ENCODE measurements at regions not wholly inside any gene's neighbourhood (a gene's known extent, or its start where the extent isn't known, plus 50 kb on each side); places are given as distances from the start of the nearest gene placed in this dataset.

GRCh38 chr10:130479926-130480325 lies 343.7 kb downstream of the GLRX3 start:
- Histone ChIP-seq H3K27ac (no peak overlapping the region), H3K4me1 (no peaks in the 10 kb centered on the region), H3K27me3 (no peaks in the 10 kb centered on the region), H3K4me3 (no peak overlapping the region), H3K9me3 (no peaks in the 10 kb centered on the region), H3K36me3 (no peaks in the 10 kb centered on the region)
- 76 to 86% methylated on average over 5 to 8 of the region's 8 CpGs for WGBS, 2 donors (ENCODE audit: low coverage in 1 of 2)
- intact Hi-C loops (cut with DNase I; ENCODE audit: low total_unique reads) = no loop called here
- TF ChIP-seq CTCF (IDR thresholded peaks at IDR 0.05) (no peak), POLR2A (IDR thresholded peaks at IDR 0.05) (no peak), EP300 (IDR thresholded peaks at IDR 0.05; ENCODE audit: low read depth) (no peak), POLR2AphosphoS5 (IDR thresholded peaks at IDR 0.05) (no peak)
- in situ Hi-C loops (cut with MboI; ENCODE audit: low pct_ligation_motif_present in 1 of 4, low pct_unique_long_range_greater_than_20kb in 1 of 4, low sequenced_read_pairs in 3 of 4) = no loop called here
- no peak for DNase-seq

- Histone ChIP-seq H3K36me3 (no peaks in the 10 kb centered on the region), H3K27ac (no peak overlapping the region), H3K9me3 (no peaks in the 10 kb centered on the region), H3K27me3 (no peaks in the 10 kb centered on the region), H3K4me1 (no peaks in the 10 kb centered on the region), H3K4me3 (no peak overlapping the region)
- in situ Hi-C loops (cut with MboI; ENCODE audit: low pct_ligation_motif_present in 1 of 4, low pct_unique_long_range_greater_than_20kb in 1 of 4, low sequenced_read_pairs in 3 of 4) = no loop called here
- no peak for DNase-seq
- WGBS, 2 donors (ENCODE audit: low coverage in 1 of 2) = 93% methylated on average over 16 of the region's 16 CpGs; no CpG with 5 or more reads in 1 of the 2 donors
- TF ChIP-seq CTCF (IDR thresholded peaks at IDR 0.05) (no peak), EP300 (IDR thresholded peaks at IDR 0.05; ENCODE audit: low read depth) (no peak), POLR2AphosphoS5 (IDR thresholded peaks at IDR 0.05) (no peak), POLR2A (IDR thresholded peaks at IDR 0.05) (no peak)
- intact Hi-C loops (cut with DNase I; ENCODE audit: low total_unique reads) = no loop called here
Observed at GRCh38 chr10:130480491-130480890, 344.3 kb downstream of the GLRX3 start.

GRCh38 chr10:130481076-130481930 lies 345.1 kb downstream of the GLRX3 start:
- no peaks in the 10 kb centered on the region for H3K4me1 ChIP-seq
- TF ChIP-seq POLR2A (IDR thresholded peaks at IDR 0.05) (no peak), POLR2AphosphoS5 (IDR thresholded peaks at IDR 0.05) (no peak), EP300 (IDR thresholded peaks at IDR 0.05; ENCODE audit: low read depth) (no peak), CTCF (IDR thresholded peaks at IDR 0.05) (no peak)
- in situ Hi-C loops (cut with MboI; ENCODE audit: low pct_ligation_motif_present in 1 of 4, low pct_unique_long_range_greater_than_20kb in 1 of 4, low sequenced_read_pairs in 3 of 4) = no loop called here
- no peak overlapping the region for H3K4me3 ChIP-seq
- H3K36me3 ChIP-seq = no peaks in the 10 kb centered on the region
- WGBS, 2 donors (ENCODE audit: low coverage in 1 of 2) = 69 to 90% methylated on average over 2 to 18 of the region's 18 CpGs
- no peak overlapping the region for H3K27ac ChIP-seq
- no peaks in the 10 kb centered on the region for H3K9me3 ChIP-seq
- H3K27me3 ChIP-seq = no peaks in the 10 kb centered on the region
- intact Hi-C loops (cut with DNase I; ENCODE audit: low total_unique reads) = no loop called here
- no peak for DNase-seq

GRCh38 chr10:130481936-130482335 lies 345.7 kb downstream of the GLRX3 start:
- Histone ChIP-seq H3K4me1 (no peaks in the 10 kb centered on the region), H3K36me3 (no peaks in the 10 kb centered on the region), H3K27ac (no peak overlapping the region), H3K9me3 (no peaks in the 10 kb centered on the region), H3K27me3 (no peaks in the 10 kb centered on the region), H3K4me3 (no peak overlapping the region)
- no peak for TF ChIP-seq CTCF (IDR thresholded peaks at IDR 0.05)
- no peak for TF ChIP-seq EP300 (IDR thresholded peaks at IDR 0.05; ENCODE audit: low read depth)
- TF ChIP-seq POLR2A (IDR thresholded peaks at IDR 0.05) = no peak
- no peak for TF ChIP-seq POLR2AphosphoS5 (IDR thresholded peaks at IDR 0.05)
- WGBS, 2 donors (ENCODE audit: low coverage in 1 of 2) = 69 to 76% methylated on average over 2 to 11 of the region's 11 CpGs
- DNase-seq = no peak
- in situ Hi-C loops (cut with MboI; ENCODE audit: low pct_ligation_motif_present in 1 of 4, low pct_unique_long_range_greater_than_20kb in 1 of 4, low sequenced_read_pairs in 3 of 4) = no loop called here
- intact Hi-C loops (cut with DNase I; ENCODE audit: low total_unique reads) = no loop called here
